GM12878 (cell line): ENCODE measurements at regions not wholly inside any gene's neighbourhood (a gene's known extent, or its start where the extent isn't known, plus 50 kb on each side); places are given as distances from the start of the nearest gene placed in this dataset.

Experiments used
- ATAC-seq: fragments of 200-7000 bp; cut with Tn5 transposase; 3 replicates; pipeline ENCODE4 v1.9.1; 2020; ENCODE audit warnings: mild to moderate bottlenecking, moderate library complexity
- BruUV-seq: library from RNA; stranded (reverse); fragments of 400-500 nt; replicated peaks from 2 replicates; lab custom pipeline; 2021; lab: Mats Ljungman, UMichigan
- CTCF ChIA-PET: fragments of 300-600 bp; sonication (Branson Sonifier 250); formaldehyde crosslinking; extraction: SDS; loops from one replicate; lab custom pipeline; 2021; ENCODE audit warnings: inconsistent platforms; lab: Yijun Ruan, JAX
- POLR2A ChIA-PET: fragments of 350-600 bp; formaldehyde crosslinking; extraction: SDS; loops from one replicate; lab custom pipeline; 2021; ENCODE audit warnings: inconsistent platforms; lab: Charles Lee
- RAD21 ChIA-PET: fragments of 300-600 bp; sonication (Branson Sonifier 250); formaldehyde crosslinking; loops from one replicate; lab custom pipeline; 2023; ENCODE audit warnings: antibody characterized with exemption; ENCODE audit not compliant: unreplicated experiment; lab: Charles Lee
- SMC1A ChIA-PET: fragments of 300-600 bp; sonication (Branson Sonifier 250); formaldehyde crosslinking; loops from one replicate; lab custom pipeline; 2023; ENCODE audit not compliant: unreplicated experiment, uncharacterized antibody; lab: Charles Lee
- DNase-seq: peaks from one replicate; pipeline ENCODE4 v3.0.0-alpha.2; 2011; ENCODE audit warnings: low read depth, low spot score
- FAIRE-seq: peaks from 3 replicates; lab custom pipeline; 2011; peaks lifted over from hg19 to GRCh38; lab: Jason Lieb, UNC
- H2AFZ ChIP-seq: 2 replicates; pipeline ENCODE4 v1.6.0; 2011; ENCODE audit warnings: low read depth, low read length, control low read depth; ENCODE audit not compliant: control insufficient read depth
- H3K27ac ChIP-seq: 2 replicates; pipeline ENCODE4 v1.5.1; 2011; ENCODE audit warnings: control low read depth; ENCODE audit not compliant: control insufficient read depth, insufficient read depth
- H3K27me3 ChIP-seq, 2 experiments: replicated peaks in 1 of 2; 2 replicates each; pipeline versions ENCODE4 v1.6.0 to v1.6.1; 2011; ENCODE audit warnings: low read length in 1 of 2; ENCODE audit not compliant: control insufficient read depth in 2 of 2, insufficient read depth in 2 of 2
- H3K36me3 ChIP-seq, 2 experiments: 2 replicates each; pipeline ENCODE4 v1.5.1; 2011; ENCODE audit warnings: low read length in 1 of 2; ENCODE audit not compliant: control insufficient read depth in 2 of 2, insufficient read depth in 2 of 2
- H3K4me1 ChIP-seq: 2 replicates; pipeline ENCODE4 v1.6.1; 2011; ENCODE audit warnings: mild to moderate bottlenecking, low read length, moderate library complexity, mixed read lengths; ENCODE audit not compliant: control insufficient read depth, insufficient read depth
- H3K4me2 ChIP-seq: 2 replicates; pipeline ENCODE4 v1.6.0; 2011; ENCODE audit warnings: control low read depth; ENCODE audit not compliant: control insufficient read depth, insufficient read depth
- H3K4me3 ChIP-seq: fragments of 200-600 bp; sonication (generic); 2 replicates; pipeline ENCODE4 v1.5.1; 2016
- H3K79me2 ChIP-seq: 2 replicates; pipeline ENCODE4 v1.6.0; 2011; ENCODE audit warnings: low read length; ENCODE audit not compliant: control insufficient read depth, insufficient read depth
- H3K9ac ChIP-seq: 2 replicates; pipeline ENCODE4 v1.8.0; 2011; ENCODE audit warnings: low read length, control low read depth, mixed read lengths; ENCODE audit not compliant: control insufficient read depth, insufficient read depth
- H3K9me3 ChIP-seq: replicated peaks from 3 replicates; pipeline ENCODE4 v1.5.1; 2011; ENCODE audit warnings: mild to moderate bottlenecking, low read length; ENCODE audit not compliant: control insufficient read depth, insufficient read depth
- H4K20me1 ChIP-seq: 2 replicates; pipeline ENCODE4 v1.6.0; 2011; ENCODE audit not compliant: control insufficient read depth, insufficient read depth
- BACH1 ChIP-seq: fragments of 450-650 bp; IDR thresholded peaks from 2 replicates; pipeline ENCODE4 v1.6.1; 2017; ENCODE audit warnings: mild to moderate bottlenecking, borderline replicate concordance
- CBX5 ChIP-seq: sonication (generic); IDR thresholded peaks from 2 replicates; pipeline ENCODE4 v1.6.1; 2016; ENCODE audit warnings: low read depth, moderate library complexity, mild to moderate bottlenecking, inconsistent platforms
- HCFC1 ChIP-seq: fragments of 150-350 bp; IDR thresholded peaks from 2 replicates; pipeline ENCODE4 v1.6.1; 2014; ENCODE audit warnings: low read length
- HDGF ChIP-seq: fragments of 450-650 bp; IDR thresholded peaks from 2 replicates; pipeline ENCODE4 v1.6.1; 2016; ENCODE audit warnings: antibody characterized with exemption
- IRF5 ChIP-seq: fragments of 450-650 bp; IDR thresholded peaks from 2 replicates; pipeline ENCODE4 v1.6.1; 2017; ENCODE audit warnings: borderline replicate concordance
- MAX ChIP-seq: IDR thresholded peaks from 2 replicates; pipeline ENCODE4 v1.6.1; 2012; ENCODE audit warnings: low read depth, low read length, improper control_type of control experiment
- RAD51 ChIP-seq: fragments of 450-650 bp; IDR thresholded peaks from 2 replicates; pipeline ENCODE4 v1.6.1; 2016; ENCODE audit warnings: moderate library complexity, mild to moderate bottlenecking, inconsistent platforms
- SMAD5 ChIP-seq: IDR thresholded peaks from 2 replicates; pipeline ENCODE4 v1.6.1; 2016; ENCODE audit warnings: antibody characterized with exemption, low read depth
- SMC3 ChIP-seq: IDR thresholded peaks from 2 replicates; pipeline ENCODE4 v1.6.1; 2011; ENCODE audit warnings: low read length, improper control_type of control experiment, borderline replicate concordance
- SREBF2 ChIP-seq: IDR thresholded peaks from 2 replicates; pipeline ENCODE4 v1.6.1; 2012; ENCODE audit warnings: mild to moderate bottlenecking, low read length
- SUZ12 ChIP-seq: fragments of 200-600 bp; sonication (generic); IDR thresholded peaks from one replicate; pipeline ENCODE4 v1.6.1; 2018; ENCODE audit warnings: antibody characterized with exemption, mild to moderate bottlenecking; ENCODE audit not compliant: unreplicated experiment
- TAF1 ChIP-seq: IDR thresholded peaks from 2 replicates; pipeline ENCODE4 v1.6.1; 2011; ENCODE audit warnings: mild to moderate bottlenecking, low read depth, low read length, borderline replicate concordance
- TCF3 ChIP-seq: IDR thresholded peaks from 2 replicates; pipeline ENCODE4 v1.6.1; 2012; ENCODE audit warnings: low read depth, mild to moderate bottlenecking, low read length, borderline replicate concordance; ENCODE audit not compliant: insufficient read depth
- ZBTB33 ChIP-seq: fragments of 450-650 bp; IDR thresholded peaks from 2 replicates; pipeline ENCODE4 v1.6.1; 2017; ENCODE audit warnings: mild to moderate bottlenecking
- WGBS: methylation state at CpG from one replicate; pipeline ENCODE4 v1.1.6; 2016; ENCODE audit warnings: low lambda C conversion rate; ENCODE audit not compliant: insufficient replicate concordance, insufficient coverage; ENCODE audit errors: missing lambda C conversion rate; 5-methylcytosine and 5-hydroxymethylcytosine counted together
- in situ Hi-C: fragments of 300-500 bp; cut with MboI; formaldehyde crosslinking; loops from 9 replicates; pipeline ENCODE4 v1.14.3; 2018; ENCODE audit warnings: mixed read lengths
- intact Hi-C: fragments of 100-400 bp; cut with micrococcal nuclease; formaldehyde crosslinking; loops from one replicate; pipeline ENCODE4 v1.14.2; 2022; ENCODE audit not compliant: unreplicated experiment

- Histone ChIP-seq H3K4me3 (no peak overlapping the region), H4K20me1 (no peaks in the 10 kb centered on the region), H3K79me2 (no peaks in the 10 kb centered on the region), H2AFZ (no peak overlapping the region), H3K4me2 (no peak overlapping the region), H3K9ac (no peak overlapping the region), H3K36me3 (no peaks in the 10 kb centered on the region), H3K9me3 (no peaks in the 10 kb centered on the region), H3K27me3 (no peaks in the 10 kb centered on the region), H3K4me1 (no peaks in the 10 kb centered on the region), H3K27ac (no peak overlapping the region)
- intact Hi-C loops: no loop called here
- TF ChIP-seq CBX5: no peak
- FAIRE-seq (no peak), ATAC-seq (no peak), DNase-seq (no peak)
- CTCF ChIA-PET: no interaction called here
- RAD21 ChIA-PET: no interaction called here
- SMC1A ChIA-PET: no interaction called here
- no TSS peak for BruUV-seq
- POLR2A ChIA-PET: no interaction called here
- 38% methylated on average over 9 of the region's 9 CpGs for WGBS
- in situ Hi-C loops: no loop called here
These were observed 1001.0 kb downstream of the VRK1 start for GRCh38 chr14:97798176-97798575.

- ATAC-seq: no peak
- ChIA-PET RAD21 (no interaction called here), CTCF (no interaction called here), POLR2A (no interaction called here), SMC1A (no interaction called here)
- intact Hi-C loops: no loop called here
- no peak for DNase-seq
- Histone ChIP-seq H3K27me3 (no peaks in the 10 kb centered on the region; a peak in 1 of 4 replicates), H3K36me3 (no peaks in the 10 kb centered on the region), H3K9me3 (no peaks in the 10 kb centered on the region), H3K4me3 (no peak overlapping the region), H3K9ac (no peak overlapping the region), H2AFZ (no peak overlapping the region), H3K79me2 (no peaks in the 10 kb centered on the region), H3K27ac (no peak overlapping the region), H3K4me2 (no peak overlapping the region), H4K20me1 (no peaks in the 10 kb centered on the region), H3K4me1 (no peaks in the 10 kb centered on the region)
- WGBS: 28% methylated on average over 5 of the region's 8 CpGs
- BruUV-seq: no TSS peak
- in situ Hi-C loops: no loop called here
- no peak for FAIRE-seq
- TF ChIP-seq TCF3 (no peak), IRF5 (no peak), HCFC1 (no peak), MAX (no peak), BACH1 (no peak), SMC3 (no peak), SUZ12 (no peak), SMAD5 (no peak), ZBTB33 (no peak), RAD51 (no peak), TAF1 (no peak), SREBF2 (no peak), HDGF (no peak)
These were observed 1005.5 kb downstream of the VRK1 start for GRCh38 chr14:97802430-97803373.
